KMS-11 (cell line): ENCODE measurements at regions not wholly inside any gene's neighbourhood (a gene's known extent, or its start where the extent isn't known, plus 50 kb on each side); places are given as distances from the start of the nearest gene placed in this dataset.

Source experiments
- H2AFZ ChIP-seq: fragments of 200-600 bp; sonication (generic); 2 replicates; pipeline ENCODE4 v1.6.1; 2016; ENCODE audit warnings: antibody characterized with exemption, mixed run types, low read depth
- H3K27ac ChIP-seq: fragments of 200-600 bp; sonication (generic); 2 replicates; pipeline ENCODE4 v1.6.1; 2016; ENCODE audit warnings: mild to moderate bottlenecking, mixed run types
- H3K27me3 ChIP-seq: fragments of 200-600 bp; sonication (generic); 2 replicates; pipeline ENCODE4 v1.6.1; 2017; ENCODE audit warnings: mild to moderate bottlenecking, low read depth, mixed run types, moderate library complexity; ENCODE audit not compliant: insufficient read depth
- H3K36me3 ChIP-seq: fragments of 200-600 bp; sonication (generic); 2 replicates; pipeline ENCODE4 v1.6.1; 2017; ENCODE audit warnings: mild to moderate bottlenecking, mixed run types; ENCODE audit not compliant: insufficient read depth
- H3K4me1 ChIP-seq: fragments of 200-600 bp; sonication (generic); 2 replicates; pipeline ENCODE4 v1.6.1; 2016; ENCODE audit warnings: mild to moderate bottlenecking, low read depth, mixed run types; ENCODE audit not compliant: poor library complexity, severe bottlenecking
- H3K4me2 ChIP-seq: fragments of 200-600 bp; sonication (generic); 2 replicates; pipeline ENCODE4 v1.7.0; 2016; ENCODE audit warnings: mild to moderate bottlenecking, mixed run types
- H3K4me3 ChIP-seq: fragments of 200-600 bp; sonication (generic); IDR thresholded peaks from 2 replicates; pipeline ENCODE4 v1.6.1; 2017; ENCODE audit warnings: low read depth, low read length, mixed read lengths; ENCODE audit not compliant: insufficient read depth
- H3K79me2 ChIP-seq: fragments of 200-600 bp; sonication (generic); 2 replicates; pipeline ENCODE4 v1.6.1; 2016; ENCODE audit warnings: low read depth, mixed run types; ENCODE audit not compliant: insufficient read depth
- H3K9ac ChIP-seq: fragments of 200-600 bp; sonication (generic); 2 replicates; pipeline ENCODE4 v1.6.1; 2016; ENCODE audit warnings: mild to moderate bottlenecking, mixed run types
- H4K20me1 ChIP-seq: fragments of 200-600 bp; sonication (generic); 2 replicates; pipeline ENCODE4 v1.6.1; 2016; ENCODE audit warnings: mild to moderate bottlenecking, mixed run types; ENCODE audit not compliant: insufficient read depth
- CTCF ChIP-seq: fragments of 200-600 bp; sonication (generic); conservative IDR thresholded peaks from 2 replicates; pipeline ENCODE4 v1.6.1; 2017; ENCODE audit warnings: low read depth, mild to moderate bottlenecking, antibody characterized with exemption, low read length, moderate library complexity, mixed read lengths

DNA sequence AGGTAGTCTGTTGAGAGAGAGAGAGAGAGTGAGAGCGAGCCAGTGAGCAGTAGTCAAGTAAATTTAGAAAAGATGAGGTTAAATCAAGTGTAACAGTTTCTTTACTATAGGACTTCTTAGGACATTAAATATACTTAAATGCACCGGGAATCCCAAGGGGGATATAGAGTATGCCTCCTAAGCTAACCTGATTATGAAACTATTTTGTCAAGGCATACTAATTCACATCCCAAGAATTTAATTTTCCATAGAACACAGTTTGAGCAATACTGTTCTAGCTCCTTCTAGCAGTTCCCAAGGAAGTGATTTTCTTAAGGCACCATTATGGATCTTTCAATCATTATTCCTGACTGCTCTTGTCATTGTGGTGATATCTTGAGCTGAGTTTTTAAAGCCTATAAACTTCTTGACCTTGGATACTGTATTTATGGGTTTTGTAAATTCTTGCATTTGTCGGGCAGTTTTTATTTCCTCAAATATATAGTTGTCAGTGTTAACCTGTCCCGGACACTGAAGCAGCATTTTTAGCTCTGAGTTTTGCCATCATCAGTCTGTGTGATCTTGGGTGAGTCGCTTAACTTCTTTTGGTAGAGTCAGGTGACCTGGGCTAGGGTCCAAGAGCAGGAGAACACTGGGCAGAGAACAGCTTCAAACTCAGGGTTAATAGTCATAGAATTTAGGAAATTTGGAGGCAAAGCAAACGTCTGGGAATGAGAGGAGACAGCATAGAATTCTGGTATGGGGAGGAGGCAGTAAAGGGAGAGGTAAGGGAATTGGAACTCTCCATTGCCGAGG, 196.5 kb upstream of the FRMD6 start:
- no peak overlapping the region for H3K4me3 ChIP-seq
- H4K20me1 ChIP-seq = no peaks in the 10 kb centered on the region
- no peak overlapping the region for H3K9ac ChIP-seq
- no peak overlapping the region for H2AFZ ChIP-seq
- no peak overlapping the region for H3K27ac ChIP-seq
- no peaks in the 10 kb centered on the region for H3K36me3 ChIP-seq
- H3K27me3 ChIP-seq = no peaks in the 10 kb centered on the region
- no peak overlapping the region for H3K4me2 ChIP-seq
- TF ChIP-seq CTCF = no peak
- H3K79me2 ChIP-seq = no peaks in the 10 kb centered on the region
- H3K4me1 ChIP-seq = no peaks in the 10 kb centered on the region

GRCh38 chr14:51457843-51458562, 193.7 kb upstream of the FRMD6 start:
- Histone ChIP-seq H4K20me1 (no peaks in the 10 kb centered on the region), H3K27me3 (no peaks in the 10 kb centered on the region), H3K4me2 (no peak overlapping the region), H3K79me2 (no peaks in the 10 kb centered on the region), H3K9ac (no peak overlapping the region), H3K4me3 (no peak overlapping the region), H3K4me1 (no peaks in the 10 kb centered on the region), H3K27ac (no peak overlapping the region), H2AFZ (no peak overlapping the region), H3K36me3 (no peaks in the 10 kb centered on the region)
- TF ChIP-seq CTCF = no peak

GRCh38 chr14:51458563-51458955, 193.2 kb upstream of the FRMD6 start:
- no peak overlapping the region for H3K4me2 ChIP-seq
- no peak overlapping the region for H3K9ac ChIP-seq

DNA sequence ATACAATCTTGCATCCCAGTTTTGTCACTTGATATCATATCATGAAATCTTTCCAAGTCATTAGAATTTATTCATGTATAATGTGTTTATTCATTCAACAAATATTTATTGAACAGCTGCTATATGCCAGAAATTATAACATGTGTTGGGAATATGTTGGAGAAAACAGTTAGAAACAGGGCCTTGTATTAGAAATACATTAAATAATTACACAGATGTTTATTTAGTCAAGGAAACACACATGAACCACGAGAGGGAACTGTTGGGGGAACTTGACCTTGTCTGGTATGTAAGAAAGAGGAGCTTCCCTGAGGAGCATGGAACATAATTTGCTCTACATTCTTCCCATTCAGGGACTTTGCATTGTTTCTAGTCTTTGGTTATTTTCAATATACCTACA, 191.7 kb upstream of the FRMD6 start:
- Histone ChIP-seq H3K4me2 (no peak overlapping the region), H2AFZ (no peak overlapping the region), H3K36me3 (no peaks in the 10 kb centered on the region), H3K79me2 (no peaks in the 10 kb centered on the region), H3K27ac (no peak overlapping the region), H3K4me1 (no peaks in the 10 kb centered on the region), H3K4me3 (no peak overlapping the region), H4K20me1 (no peaks in the 10 kb centered on the region), H3K27me3 (no peaks in the 10 kb centered on the region), H3K9ac (no peak overlapping the region)
- no peak for TF ChIP-seq CTCF

More at GRCh38 chr14:51458563-51458955, 193.2 kb upstream of the FRMD6 start:
- no peaks in the 10 kb centered on the region for H3K36me3 ChIP-seq
- no peak for TF ChIP-seq CTCF
- no peaks in the 10 kb centered on the region for H3K79me2 ChIP-seq
- H3K27me3 ChIP-seq = no peaks in the 10 kb centered on the region
- no peaks in the 10 kb centered on the region for H3K4me1 ChIP-seq
- H3K4me3 ChIP-seq = no peak overlapping the region
- no peak overlapping the region for H2AFZ ChIP-seq
- H3K27ac ChIP-seq = no peak overlapping the region
- no peaks in the 10 kb centered on the region for H4K20me1 ChIP-seq
